ENCODE measurements at regions not wholly inside any gene's neighbourhood (a gene's known extent, or its start where the extent isn't known, plus 50 kb on each side); places are given as distances from the start of the nearest gene placed in this dataset.

DNA sequence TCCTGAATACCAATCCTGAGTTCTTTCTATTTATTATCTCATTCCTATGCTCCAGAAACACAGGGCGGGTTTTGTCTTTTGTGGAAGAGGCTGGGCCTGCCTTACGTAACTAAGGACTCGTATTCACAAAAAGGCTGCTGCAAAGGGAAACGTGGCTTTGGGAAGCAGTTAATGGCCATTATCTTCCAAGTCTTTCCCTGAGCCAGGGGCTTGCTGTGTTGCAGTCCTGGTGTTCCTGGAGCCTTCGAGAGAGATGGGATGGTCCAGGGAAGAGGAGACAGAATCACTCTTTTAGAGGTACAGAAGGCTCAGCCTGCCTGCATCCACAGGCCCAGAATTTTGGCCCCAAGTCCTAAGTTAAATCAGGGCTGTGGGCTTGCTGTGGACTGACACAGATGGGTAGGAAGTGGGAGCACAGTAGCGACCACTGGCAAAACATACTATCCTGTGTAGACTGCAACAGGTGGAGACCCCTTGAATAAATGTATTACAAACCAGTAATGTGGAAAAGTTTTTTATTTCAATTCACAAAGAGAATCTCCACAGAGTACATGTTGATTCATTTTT, 139.4 kb upstream of the ST6GAL2 start:
- no peak for DNase-seq (ENCODE audit: low read depth)

DNA sequence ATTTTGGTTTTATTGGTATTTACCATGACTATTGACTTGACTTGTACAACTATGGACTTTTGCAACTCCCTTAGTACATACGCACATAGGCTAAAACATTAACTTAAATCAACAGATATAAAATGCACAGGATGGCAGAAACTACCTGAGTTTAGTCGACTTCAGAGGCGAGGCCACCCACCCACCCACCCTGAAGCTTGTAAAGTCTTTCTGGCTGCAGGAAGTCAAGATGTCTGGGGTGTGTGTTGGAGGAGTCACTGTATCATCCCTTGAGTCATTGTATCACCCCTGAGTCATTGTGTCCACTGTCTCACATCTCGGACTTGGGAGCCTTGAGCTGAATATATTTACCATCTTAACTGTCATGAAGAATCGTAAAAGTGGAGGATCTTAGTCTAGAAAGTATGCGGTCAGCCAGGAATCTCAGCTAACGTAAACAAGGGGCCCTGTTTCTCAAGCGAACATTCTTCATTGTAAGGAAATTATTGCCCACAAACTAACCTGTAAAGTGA, 140.0 kb upstream of the ST6GAL2 start:
- DNase-seq (ENCODE audit: low read depth): peak; percentile 53

DNA sequence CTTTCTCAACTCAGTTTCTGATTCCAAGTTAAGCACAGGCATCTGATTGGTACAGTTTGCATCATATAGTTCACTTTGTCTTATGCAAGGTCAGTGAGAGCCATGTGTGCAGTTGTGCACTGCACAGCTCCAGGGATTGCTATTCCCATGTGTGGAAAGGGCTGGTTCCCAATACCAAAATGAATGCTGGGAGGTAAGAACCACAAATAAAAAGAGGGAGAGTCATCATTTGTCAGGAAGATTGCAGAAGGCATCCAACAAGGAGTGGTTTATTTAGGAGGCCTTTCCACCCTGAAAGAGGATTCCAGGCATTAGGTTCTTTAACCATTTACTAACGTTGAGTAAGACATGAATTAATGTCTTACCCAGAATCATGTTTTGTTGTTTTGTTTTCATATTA, 141.2 kb upstream of the ST6GAL2 start:
- DNase-seq (ENCODE audit: low read depth): no peak

DNA sequence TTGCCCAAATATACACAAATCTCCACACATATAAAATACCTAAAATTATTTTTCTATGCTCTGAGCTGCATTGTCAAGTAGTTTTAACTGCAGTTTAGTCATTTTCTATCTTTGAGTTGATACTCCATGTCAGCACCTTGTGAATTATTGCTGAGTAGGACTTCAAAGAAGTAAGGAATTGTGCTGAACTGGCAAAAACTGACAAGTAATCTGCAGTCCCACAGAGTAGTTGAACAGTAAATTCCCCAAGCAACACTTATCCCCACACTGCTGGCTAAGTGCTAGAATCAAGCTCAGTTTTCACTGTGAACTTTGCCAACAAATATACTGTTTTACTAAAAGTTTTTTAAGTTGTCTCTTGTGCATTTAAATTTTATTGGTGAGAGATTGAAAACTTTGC, 141.8 kb upstream of the ST6GAL2 start:
- DNase-seq (ENCODE audit: low read depth): no peak

DNA sequence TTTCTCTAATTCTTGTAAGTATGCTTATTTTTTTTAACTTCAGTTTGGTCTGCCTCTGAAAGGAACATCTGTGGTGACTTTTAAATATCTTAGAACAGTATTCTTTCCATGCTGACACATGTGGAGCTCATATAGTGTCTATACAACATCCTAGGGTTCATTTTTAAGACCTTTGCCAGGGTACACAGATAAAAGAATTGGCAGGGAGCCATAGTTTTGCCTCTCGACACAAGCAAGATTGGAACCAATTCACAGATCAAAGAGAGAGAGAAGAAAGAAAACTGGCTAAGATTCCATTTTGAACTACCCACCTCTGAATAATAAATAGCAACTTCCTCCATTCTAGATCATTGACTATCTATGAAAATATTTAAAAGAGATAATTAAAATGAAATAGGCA, 142.7 kb upstream of the ST6GAL2 start:
- DNase-seq (ENCODE audit: low read depth): no peak

DNA sequence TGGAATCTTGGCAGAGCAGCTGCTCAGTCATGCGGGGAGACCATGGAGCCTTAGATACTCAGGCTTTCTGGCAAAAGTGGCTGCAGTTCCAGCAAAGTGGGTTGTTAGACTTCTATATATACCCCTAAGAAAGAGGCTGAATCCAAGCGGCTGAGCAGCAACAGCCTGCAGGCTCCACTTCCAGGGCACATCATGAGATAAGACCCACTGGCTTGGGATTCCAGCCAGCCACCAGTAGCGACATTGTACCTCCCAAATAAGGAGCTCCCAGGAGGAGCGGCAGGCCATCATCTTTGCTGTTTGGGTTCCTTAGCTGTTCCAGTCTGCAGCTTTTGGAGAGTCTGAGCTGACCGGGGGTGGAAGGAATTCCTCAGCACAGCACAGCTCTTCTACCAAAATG, 150.3 kb upstream of the ST6GAL2 start:
- DNase-seq (ENCODE audit: low read depth): no peak

DNA sequence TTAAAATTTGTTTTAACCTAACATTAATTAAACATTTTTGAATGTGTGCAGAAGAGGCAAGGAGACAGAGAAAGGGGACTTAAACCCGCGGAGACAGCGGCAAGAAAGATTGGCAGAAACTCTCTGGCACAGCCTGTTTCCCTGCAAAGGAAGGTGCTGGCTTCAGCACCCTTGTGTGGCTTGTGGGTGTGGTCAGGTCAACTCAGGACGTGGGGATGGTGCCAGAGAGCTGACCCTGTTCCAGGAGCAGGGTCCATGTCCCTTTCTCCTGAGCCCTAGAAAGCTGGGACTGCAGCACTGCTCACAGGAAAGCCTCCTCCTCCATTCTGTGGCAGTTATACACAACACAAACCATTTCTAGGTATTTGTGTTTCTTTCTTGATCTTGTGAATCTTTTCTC, 176.2 kb upstream of the ST6GAL2 start:
- no peak for DNase-seq (ENCODE audit: low read depth)

DNA sequence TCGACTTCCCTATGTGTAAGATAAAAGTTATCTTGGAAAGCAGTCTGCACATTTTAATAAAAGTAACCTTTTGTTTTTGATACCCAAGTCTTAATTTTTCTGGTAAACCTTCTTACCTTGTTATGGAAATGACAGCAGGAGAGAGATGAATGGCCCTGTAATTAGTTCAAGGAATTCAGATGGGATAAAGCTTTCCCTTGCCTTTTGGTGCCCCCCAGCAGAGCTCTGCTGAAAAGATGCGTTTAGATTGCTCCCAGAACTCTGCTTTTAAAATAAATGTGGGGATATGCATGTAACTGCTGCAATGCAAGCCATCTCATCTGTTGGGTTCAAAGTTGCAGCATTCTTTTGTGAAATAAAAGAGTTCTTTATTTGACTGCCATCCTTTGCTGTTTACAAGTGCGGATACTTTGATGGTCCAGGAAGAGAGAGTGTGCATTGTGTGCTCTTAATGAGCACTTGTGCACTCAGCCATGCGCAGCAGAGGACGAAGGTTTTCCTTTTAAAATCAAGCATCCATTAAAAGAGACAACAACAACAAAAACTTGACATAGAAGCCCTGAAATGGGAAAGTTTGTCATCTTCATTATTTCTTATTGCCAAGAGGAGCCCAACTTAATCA, 176.7 kb upstream of the ST6GAL2 start:
- DNase-seq (ENCODE audit: low read depth): no peak

DNA sequence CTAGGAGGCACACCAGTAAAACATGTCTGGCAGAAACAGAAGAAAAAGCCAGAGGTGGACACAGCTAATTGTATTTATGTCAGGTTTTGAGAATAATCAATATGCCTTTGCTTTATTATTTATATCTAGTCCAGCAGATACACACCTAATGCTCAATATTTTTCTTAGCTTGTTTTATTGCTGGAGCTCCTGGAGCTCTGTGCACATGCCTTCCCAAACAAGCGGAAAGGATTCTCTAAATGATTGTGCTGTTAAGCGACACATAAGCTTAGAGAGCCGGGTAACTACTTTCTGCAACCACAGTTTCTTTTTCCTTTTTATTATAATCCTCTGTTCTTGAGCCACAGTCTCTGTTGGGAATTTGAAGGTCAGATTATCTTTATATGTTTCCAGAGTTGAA, 177.3 kb upstream of the ST6GAL2 start:
- DNase-seq (ENCODE audit: low read depth): no peak

DNA sequence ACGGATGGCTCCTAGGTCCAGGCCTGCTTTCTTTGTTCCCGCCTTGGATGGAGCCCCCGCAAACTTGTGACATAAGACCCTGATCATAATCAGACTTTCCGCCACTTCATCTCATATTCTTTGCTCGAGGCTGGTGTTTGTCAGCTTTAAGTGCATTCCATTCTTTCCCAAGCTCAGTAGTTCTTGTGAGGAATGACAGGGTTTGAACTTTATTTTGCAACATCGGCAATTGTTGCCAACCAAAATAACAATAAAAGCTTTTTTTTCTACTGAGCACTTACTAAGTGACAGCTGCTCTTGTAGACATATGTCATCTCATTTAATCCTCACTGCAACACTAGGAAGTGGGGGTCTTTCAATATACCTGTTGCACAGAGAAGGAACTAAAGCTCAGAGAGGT, 178.8 kb upstream of the ST6GAL2 start:
- no peak for DNase-seq (ENCODE audit: low read depth)

DNA sequence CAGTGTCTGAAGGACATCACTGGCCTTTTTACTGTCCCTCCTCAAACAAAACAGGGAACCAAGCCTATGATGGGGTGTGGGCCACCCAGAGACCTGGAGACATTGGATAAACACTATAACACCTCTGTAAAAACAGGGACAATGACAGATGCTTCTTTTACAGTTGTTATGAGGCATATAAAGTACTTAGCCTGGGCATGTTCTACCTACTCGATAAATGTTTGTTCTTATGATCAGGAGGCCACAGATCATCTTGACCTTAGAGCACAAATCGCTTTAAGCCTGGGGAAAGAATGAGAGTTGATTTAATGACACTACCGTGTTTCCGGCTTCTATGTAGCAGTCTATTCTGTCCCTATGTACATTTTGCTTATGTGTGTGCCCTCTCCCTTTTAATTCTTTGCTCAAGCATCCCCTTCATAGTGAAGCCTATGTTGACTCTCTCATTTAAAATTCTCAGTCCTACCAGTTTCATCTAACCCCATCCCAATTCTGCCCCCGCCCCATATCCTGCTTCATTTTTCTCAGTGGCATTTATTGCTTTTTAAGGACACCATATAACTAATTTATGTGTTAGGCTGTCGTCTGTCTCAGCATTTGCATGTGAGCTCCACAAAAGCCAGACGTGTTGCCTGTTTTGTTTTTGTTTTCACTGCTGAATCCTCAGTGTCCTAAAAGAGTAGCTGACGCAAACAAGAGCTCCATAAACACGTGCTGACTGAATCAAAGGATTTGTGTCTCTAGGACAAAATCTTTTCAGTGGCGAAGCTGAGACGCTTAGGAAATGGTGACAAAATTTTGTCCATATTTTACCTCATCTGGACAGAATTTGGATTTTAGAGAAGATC, 182.3 kb upstream of the ST6GAL2 start:
- no peak for DNase-seq (ENCODE audit: low read depth)

DNA sequence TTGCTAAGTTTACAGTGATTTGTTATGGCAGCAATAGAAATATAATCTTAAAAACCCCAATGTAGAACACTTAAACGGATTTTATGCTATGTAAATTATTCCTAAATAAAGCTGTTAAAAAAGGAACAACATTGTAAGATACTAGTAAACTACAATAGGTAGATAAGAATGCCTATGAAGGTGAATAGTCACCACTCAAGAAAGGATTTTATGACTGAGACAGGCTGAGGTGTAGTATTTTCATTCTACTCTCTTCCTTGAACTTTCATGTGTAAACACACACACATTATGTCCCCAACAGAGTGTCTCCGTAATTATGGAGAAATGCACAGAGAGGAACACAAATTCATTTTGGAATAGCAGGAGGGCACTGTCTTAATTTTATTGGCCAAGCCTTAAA, 183.9 kb upstream of the ST6GAL2 start:
- DNase-seq (ENCODE audit: low read depth): no peak

DNA sequence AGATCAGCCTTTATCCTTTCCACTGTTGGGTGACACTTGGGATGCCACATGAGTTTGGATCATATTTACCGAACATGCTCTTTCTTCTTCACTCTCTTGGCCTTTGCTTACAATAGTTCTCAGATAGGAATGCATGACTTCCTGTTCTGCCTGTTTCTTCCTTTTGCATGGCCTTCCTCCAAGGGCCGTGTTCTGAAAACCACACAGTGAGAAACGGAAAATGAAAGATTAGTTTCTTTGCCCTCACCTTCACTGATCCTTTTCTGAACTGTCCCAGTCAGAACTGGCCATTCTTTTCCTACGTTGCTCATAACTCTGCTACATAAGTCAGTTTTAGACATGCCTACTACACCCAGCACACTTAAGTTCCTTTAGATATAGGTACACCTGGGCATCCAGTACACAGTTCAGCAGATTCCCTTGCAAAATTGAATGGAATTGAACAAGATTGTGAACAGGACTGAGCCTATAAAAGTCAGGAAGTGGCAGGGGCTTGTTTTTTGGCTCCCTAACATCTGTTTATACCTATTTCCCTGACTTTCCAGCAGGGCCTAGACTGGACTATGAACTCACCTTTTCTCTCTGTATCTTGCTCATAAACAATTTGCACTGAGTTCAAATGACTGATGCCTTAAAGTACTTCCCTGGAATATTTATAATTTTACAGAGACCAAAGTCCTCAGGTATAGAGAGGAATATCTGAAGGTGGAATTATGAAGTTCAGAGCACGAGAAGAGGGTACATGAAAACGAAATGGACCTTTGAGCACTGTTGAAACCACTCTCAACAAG, 186.4 kb upstream of the ST6GAL2 start:
- no peak for DNase-seq (ENCODE audit: low read depth)

DNA sequence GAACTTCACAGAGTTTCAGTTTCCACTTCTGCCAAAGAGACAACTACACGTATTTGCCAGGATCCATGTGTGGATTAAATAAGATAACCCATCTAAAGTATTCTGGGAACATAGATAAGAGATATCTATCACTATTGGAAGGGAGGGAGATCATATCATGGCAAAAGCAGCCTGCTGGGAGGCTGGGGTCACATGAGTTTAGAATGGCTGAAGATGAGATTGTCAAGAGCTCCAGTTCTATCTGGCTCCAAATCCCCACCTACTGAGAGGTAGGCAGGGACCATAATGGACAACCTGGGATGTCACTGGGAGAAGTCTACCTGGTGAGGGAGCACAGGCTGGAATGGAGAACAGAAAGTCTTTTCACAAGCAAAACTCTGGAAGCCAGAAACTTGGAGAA, 192.6 kb upstream of the ST6GAL2 start:
- DNase-seq (ENCODE audit: low read depth): no peak

DNA sequence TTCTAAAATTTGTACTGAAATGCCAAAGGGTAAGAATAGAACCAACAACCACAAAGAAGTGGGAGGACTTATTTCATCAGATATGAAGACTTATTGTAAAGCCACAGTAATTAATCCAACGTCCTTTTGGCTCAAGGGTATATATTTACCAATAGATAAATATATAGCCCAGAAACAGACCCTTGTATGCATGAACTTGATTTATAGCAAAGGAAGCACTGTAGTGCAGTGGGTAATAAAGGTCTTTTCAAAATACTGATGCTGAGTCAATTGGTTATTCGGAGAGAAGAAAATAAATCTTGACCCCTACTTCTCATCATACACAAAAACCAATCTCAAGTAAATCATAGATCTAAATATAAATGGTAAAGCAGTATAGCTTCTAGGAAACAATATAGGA, 200.5 kb upstream of the ST6GAL2 start:
- no peak for DNase-seq (ENCODE audit: low read depth)

DNA sequence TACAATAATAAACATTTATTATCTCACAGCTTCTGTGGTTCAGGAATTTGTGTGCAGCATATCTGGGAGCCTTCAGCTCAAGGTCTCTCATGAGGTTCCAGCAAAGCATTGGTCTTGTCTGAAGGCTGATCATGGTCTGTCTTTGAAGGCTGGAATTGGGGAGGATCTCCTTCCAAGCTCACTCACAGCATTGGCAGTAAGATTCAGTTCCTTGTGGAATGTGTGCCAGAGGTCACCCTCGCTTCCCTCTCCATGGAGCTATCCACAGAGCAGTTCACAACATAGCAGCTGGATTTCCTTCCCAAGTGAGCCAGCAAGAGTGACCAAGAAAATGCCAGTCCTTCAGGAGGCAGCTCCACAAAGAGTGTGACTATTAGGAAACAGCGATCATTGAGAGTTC, 202.2 kb upstream of the ST6GAL2 start:
- no peak for DNase-seq (ENCODE audit: low read depth)

DNA sequence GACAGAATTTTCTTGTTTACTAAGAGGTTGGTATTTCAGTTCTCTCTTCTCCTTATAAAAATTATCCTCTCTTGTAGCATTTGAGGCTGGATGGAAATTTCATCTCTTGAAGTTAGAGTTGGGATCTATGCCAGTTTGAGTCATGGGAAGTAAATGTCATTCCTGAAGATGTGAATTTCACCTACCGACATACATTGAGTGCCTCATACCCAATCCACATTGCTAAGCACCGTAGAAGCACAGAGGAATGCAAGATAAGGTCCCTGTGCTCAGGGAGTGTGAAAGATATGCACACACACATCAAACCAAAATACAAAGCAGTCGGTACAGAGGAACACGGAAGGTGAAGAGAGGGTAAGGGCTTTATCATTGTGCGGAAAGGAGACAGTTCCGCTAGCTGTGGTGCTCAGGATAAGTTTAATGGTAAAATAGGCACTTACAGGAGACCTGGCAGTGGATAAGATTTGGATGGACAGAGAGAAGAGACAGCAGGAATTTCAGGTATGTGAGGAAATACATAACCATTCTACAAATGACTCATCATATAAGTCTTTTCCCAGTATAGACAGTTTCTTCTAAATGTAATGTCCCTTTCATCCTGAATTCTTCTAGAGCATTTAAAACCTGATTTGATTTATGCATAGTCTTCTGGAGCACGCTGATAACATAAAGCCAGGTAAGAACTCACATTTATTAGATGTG, 205.3 kb upstream of the ST6GAL2 start:
- DNase-seq (ENCODE audit: low read depth): no peak

DNA sequence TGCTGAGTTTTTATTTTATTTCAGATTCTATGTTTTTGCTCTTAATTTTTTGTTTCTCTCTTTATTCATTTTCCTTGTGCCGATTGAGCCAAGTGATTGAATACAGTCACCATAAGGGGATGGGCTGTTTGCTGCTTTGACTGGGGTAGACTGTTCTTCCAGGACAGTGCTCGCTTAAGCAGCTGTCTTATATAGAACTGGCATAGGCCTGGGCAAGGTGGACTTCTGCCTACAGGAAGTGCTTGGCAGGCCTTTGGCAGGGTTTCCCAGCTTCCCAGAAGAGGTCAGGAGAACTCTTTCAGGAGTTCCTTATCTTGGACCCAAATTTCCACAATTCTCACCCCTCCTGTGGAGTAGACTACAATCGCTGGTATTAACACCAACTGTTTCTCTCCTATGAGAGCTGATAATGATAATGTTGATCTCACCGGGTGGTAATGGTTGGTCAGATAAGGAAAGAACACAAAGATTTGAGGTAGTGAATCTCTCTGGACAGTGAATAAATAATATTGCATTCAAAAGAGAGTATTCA, 207.5 kb upstream of the ST6GAL2 start:
- DNase-seq (ENCODE audit: low read depth): no peak

DNA sequence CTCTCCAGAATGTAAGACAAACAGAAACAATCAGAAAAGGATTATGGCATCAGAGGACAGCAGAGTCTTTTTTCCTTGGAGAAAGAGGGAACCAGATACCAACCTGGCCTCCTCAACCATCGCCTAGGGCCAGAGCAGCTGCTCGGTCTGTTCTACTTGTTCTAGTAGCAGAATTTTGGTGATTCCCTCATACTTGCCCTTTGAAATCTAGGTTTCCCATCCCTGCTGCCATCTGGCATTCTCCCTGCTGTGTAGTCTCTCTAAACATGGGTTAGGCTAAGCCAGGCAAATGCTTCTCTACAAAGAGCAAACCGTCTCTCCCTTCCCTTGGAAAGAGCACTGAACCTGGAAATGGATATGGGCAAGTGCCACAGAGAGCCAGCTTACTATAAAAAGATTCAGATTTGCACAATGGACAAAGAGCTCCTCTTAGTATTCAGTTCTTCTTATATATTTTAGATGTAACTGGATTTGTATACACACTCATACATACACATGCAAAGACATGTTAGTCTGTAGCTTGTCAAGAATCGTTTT, 208.6 kb upstream of the ST6GAL2 start:
- DNase-seq (ENCODE audit: low read depth): no peak

DNA sequence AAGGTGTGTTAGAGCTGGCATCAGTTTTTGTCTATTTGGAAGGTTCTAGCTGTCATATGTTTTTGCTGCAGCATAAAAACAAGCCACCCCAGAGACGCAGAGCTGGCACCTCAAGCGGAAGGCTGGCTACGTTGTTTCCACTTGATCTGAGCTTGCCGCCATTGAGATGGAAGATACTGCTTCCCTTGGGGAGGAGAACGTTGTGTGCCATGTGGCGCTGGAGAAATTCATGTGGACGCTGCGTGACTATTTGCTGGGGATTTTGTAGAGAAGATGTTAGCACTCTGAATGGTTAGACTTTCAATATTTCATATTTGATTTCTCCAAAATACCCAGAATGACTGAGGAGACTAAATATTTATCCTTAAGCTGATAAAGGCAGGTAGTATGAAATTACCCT, 216.2 kb upstream of the ST6GAL2 start:
- no peak for DNase-seq (ENCODE audit: low read depth)

DNA sequence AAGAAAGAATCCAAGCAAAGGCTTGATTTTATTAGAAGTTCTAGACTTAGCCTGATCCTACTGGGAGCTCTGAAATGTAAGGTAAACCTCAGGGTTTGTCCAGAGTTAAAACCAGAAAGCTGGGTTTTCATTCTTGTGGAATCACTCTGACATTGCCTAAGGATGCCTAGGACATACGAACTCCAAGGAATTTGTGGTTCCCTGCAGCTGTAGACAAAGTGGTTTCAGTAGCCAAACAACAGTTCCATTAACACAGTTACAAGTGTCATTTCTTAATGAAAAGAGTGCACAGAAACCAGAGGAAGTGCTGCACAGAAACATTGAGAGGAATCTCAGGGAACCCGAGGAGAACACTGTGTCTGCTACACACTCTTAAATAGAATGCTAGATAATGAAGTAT, 221.4 kb upstream of the ST6GAL2 start:
- no peak for DNase-seq (ENCODE audit: low read depth)
